HepG2 (cell line): ENCODE measurements at regions not wholly inside any gene's neighbourhood (a gene's known extent, or its start where the extent isn't known, plus 50 kb on each side); places are given as distances from the start of the nearest gene placed in this dataset.

Source experiments
- ATF4 ChIP-seq, 2 experiments: fragments of 450-650 bp in 1 of 2; sonication (generic) in 1 of 2; formaldehyde crosslinking; IDR thresholded peaks; 2 replicates each; pipeline versions ENCODE4 v1.5.0 to v1.8.0; 2020 to 2022; ENCODE audit warnings: mild to moderate bottlenecking in 1 of 2, missing genetic modification reagents in 1 of 2
- CEBPZ ChIP-seq: IDR thresholded peaks from 2 replicates; pipeline ENCODE4 v1.6.1; 2012; ENCODE audit warnings: low read length, improper control_type of control experiment
- GABPB1 ChIP-seq: IDR thresholded peaks from 2 replicates; pipeline ENCODE4 v1.6.1; 2016; ENCODE audit warnings: mild to moderate bottlenecking, missing genetic modification reagents, moderate library complexity, missing compliant biosample characterization
- HNRNPL ChIP-seq: fragments of 200-400 bp; formaldehyde crosslinking; IDR thresholded peaks from 2 replicates; pipeline ENCODE4 v1.6.1; 2017; ENCODE audit warnings: mild to moderate bottlenecking, low read depth, low read length
- HOXA3 ChIP-seq: sonication (generic); formaldehyde crosslinking; IDR thresholded peaks from 2 replicates; pipeline ENCODE4 v1.5.0; 2020; ENCODE audit warnings: missing genetic modification reagents
- ZBTB38 ChIP-seq: sonication (generic); formaldehyde crosslinking; IDR thresholded peaks from 2 replicates; pipeline ENCODE4 v1.5.1; 2020; ENCODE audit warnings: mild to moderate bottlenecking, missing genetic modification reagents
- ZFX ChIP-seq: sonication (generic); formaldehyde crosslinking; IDR thresholded peaks from 2 replicates; pipeline ENCODE4 v1.4.0; 2020; ENCODE audit warnings: mild to moderate bottlenecking, low read depth, missing genetic modification reagents, moderate library complexity
- ZMYM4 ChIP-seq: sonication (generic); formaldehyde crosslinking; IDR thresholded peaks from 2 replicates; pipeline ENCODE4 v1.8.1; 2023; ENCODE audit warnings: mild to moderate bottlenecking, missing genetic modification reagents
- ZNF143 ChIP-seq: sonication (generic); formaldehyde crosslinking; IDR thresholded peaks from 2 replicates; pipeline ENCODE4 v1.4.0; 2020; ENCODE audit warnings: missing genetic modification reagents
- ZNF549 ChIP-seq: sonication (generic); formaldehyde crosslinking; IDR thresholded peaks from 2 replicates; pipeline ENCODE4 v1.5.0; 2020; ENCODE audit warnings: missing genetic modification reagents
- ZNF570 ChIP-seq: sonication (generic); formaldehyde crosslinking; IDR thresholded peaks from 2 replicates; pipeline ENCODE4 v1.4.0; 2020; ENCODE audit warnings: mild to moderate bottlenecking, missing genetic modification reagents, borderline replicate concordance
- ZNF574 ChIP-seq: sonication (generic); formaldehyde crosslinking; IDR thresholded peaks from 2 replicates; pipeline ENCODE4 v1.4.0; 2020; ENCODE audit warnings: missing genetic modification reagents
- ZNF580 ChIP-seq: IDR thresholded peaks from 2 replicates; pipeline ENCODE4 v1.6.1; 2016; ENCODE audit warnings: low read depth, borderline replicate concordance
- ZNF687 ChIP-seq: sonication (generic); formaldehyde crosslinking; IDR thresholded peaks from 2 replicates; pipeline ENCODE4 v1.5.1; 2020; ENCODE audit warnings: mild to moderate bottlenecking, missing genetic modification reagents, moderate library complexity
- ZNF770 ChIP-seq: sonication (generic); formaldehyde crosslinking; IDR thresholded peaks from 2 replicates; pipeline ENCODE4 v1.5.0; 2020; ENCODE audit warnings: mild to moderate bottlenecking, missing genetic modification reagents
- ZSCAN20 ChIP-seq: sonication (generic); formaldehyde crosslinking; IDR thresholded peaks from 2 replicates; pipeline ENCODE4 v1.4.0; 2020; ENCODE audit warnings: missing genetic modification reagents, mild to moderate bottlenecking, borderline replicate concordance

- TF ChIP-seq ATF4 (CRISPR knock-in tag; IDR thresholded peaks at IDR 0.05) = no peak
- TF ChIP-seq HOXA3 (CRISPR knock-in tag) = peak; percentile 35; the same call in 1 of the 2 replicates
- TF ChIP-seq ZNF549 (CRISPR knock-in tag) = no peak
- no peak for TF ChIP-seq ZNF570 (CRISPR knock-in tag)
- TF ChIP-seq ZNF770 = peak; percentile 71
- no peak for TF ChIP-seq ZNF580 (CRISPR knock-in tag)
- TF ChIP-seq ZBTB38 (CRISPR knock-in tag) = peak; percentile 89
- no peak for TF ChIP-seq ZNF574 (CRISPR knock-in tag)
- TF ChIP-seq ZMYM4 (CRISPR knock-in tag) = no peak; the same call in 1 of the 2 replicates
- TF ChIP-seq CEBPZ = no peak
- no peak for TF ChIP-seq ZNF143 (CRISPR knock-in tag)
- TF ChIP-seq GABPB1 = no peak
- TF ChIP-seq HNRNPL = no peak
- peak; percentile 84 for TF ChIP-seq ZNF687 (CRISPR knock-in tag)
- no peak for TF ChIP-seq ZSCAN20 (CRISPR knock-in tag)
- TF ChIP-seq ZFX (CRISPR knock-in tag) = peak; percentile 34; the same call in 1 of the 2 replicates
Measured at GRCh38 chr21:39097335-39097861, 85.9 kb downstream of the PSMG1 start (continued).
